ENCODE measurements at regions not wholly inside any gene's neighbourhood (a gene's known extent, or its start where the extent isn't known, plus 50 kb on each side); places are given as distances from the start of the nearest gene placed in this dataset.

GRCh38 chr15:31892513-31892912 lies 137.8 kb upstream of the CHRNA7 start:
- TF ChIP-seq CTCF (IDR thresholded peaks at IDR 0.05; ENCODE audit: low read depth, low read length): no peak

GRCh38 chr15:31893780-31894179 lies 136.5 kb upstream of the CHRNA7 start:
- no peak for TF ChIP-seq CTCF (IDR thresholded peaks at IDR 0.05; ENCODE audit: low read depth, low read length)

More at GRCh38 chr15:31892513-31892912, 137.8 kb upstream of the CHRNA7 start:
- H3K4me3 ChIP-seq (ENCODE audit: low read depth, low read length): no peak overlapping the region

GRCh38 chr15:31897746-31898145 lies 132.6 kb upstream of the CHRNA7 start:
- no peak overlapping the region for H3K4me3 ChIP-seq (ENCODE audit: low read depth, low read length)
- no peak for TF ChIP-seq CTCF (IDR thresholded peaks at IDR 0.05; ENCODE audit: low read depth, low read length)

More at GRCh38 chr15:31893780-31894179, 136.5 kb upstream of the CHRNA7 start:
- no peak overlapping the region for H3K4me3 ChIP-seq (ENCODE audit: low read depth, low read length)

GRCh38 chr15:31901501-31901900 lies 128.8 kb upstream of the CHRNA7 start:
- H3K4me3 ChIP-seq (ENCODE audit: low read depth, low read length): no peak overlapping the region
- TF ChIP-seq CTCF (IDR thresholded peaks at IDR 0.05; ENCODE audit: low read depth, low read length): no peak

GRCh38 chr15:31905054-31905453 lies 125.3 kb upstream of the CHRNA7 start:
- no peak overlapping the region for H3K4me3 ChIP-seq (ENCODE audit: low read depth, low read length)
- TF ChIP-seq CTCF (IDR thresholded peaks at IDR 0.05; ENCODE audit: low read depth, low read length): no peak

- H3K4me3 ChIP-seq (ENCODE audit: low read depth, low read length): no peak overlapping the region
- no peak for TF ChIP-seq CTCF (IDR thresholded peaks at IDR 0.05; ENCODE audit: low read depth, low read length)
Measured at GRCh38 chr15:31925541-31925940, 104.8 kb upstream of the CHRNA7 start.

- no peak for TF ChIP-seq CTCF (IDR thresholded peaks at IDR 0.05; ENCODE audit: low read depth, low read length)
- no peak overlapping the region for H3K4me3 ChIP-seq (ENCODE audit: low read depth, low read length)
Measured at GRCh38 chr15:31930967-31931366, 99.3 kb upstream of the CHRNA7 start.
